ENCODE measurements at regions not wholly inside any gene's neighbourhood (a gene's known extent, or its start where the extent isn't known, plus 50 kb on each side); places are given as distances from the start of the nearest gene placed in this dataset.

DNA sequence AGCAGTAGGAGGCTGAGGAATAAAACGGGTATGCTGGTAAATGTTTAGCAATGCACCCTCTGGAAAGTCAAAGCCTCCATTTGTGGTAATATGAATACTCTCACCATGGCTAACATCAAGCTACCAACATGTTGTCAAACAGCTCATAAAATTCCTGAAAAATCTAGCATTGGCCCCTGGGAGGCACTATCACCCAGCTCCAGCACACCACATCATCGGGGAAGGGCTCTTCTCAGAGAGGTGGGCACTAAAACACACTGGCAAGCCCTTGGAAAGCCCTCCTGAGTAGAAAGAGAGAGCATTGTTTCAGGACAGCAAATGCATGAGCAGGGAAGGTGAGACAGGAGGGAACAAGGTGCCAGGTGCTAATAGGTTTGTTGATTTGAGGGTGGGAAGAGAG lies 53.9 kb upstream of the FLT1 start:
- DNase-seq (ENCODE audit: extremely low spot score, insufficient read length, low read depth) (no peak), FAIRE-seq (no peak)

DNA sequence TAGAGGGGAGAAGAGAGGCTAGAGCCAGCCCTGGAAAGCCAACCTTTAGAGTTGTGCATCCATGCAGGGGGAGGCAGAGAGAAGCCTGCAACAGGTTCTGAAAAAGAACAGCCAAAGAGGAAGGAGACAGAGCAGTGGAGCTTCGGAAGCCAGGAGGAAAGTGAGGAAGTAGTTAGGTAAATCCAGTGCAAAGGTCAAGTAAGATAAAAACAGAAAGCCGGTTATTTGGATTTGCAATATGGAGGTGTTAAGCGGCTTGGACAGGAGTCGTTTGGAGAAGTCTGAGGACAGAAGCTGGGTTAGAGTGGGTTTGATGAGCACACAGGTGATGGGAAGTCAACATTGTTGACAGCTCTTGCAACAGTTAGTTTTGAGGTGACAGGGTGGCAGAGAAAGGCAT lies 53.5 kb upstream of the FLT1 start:
- no peak for FAIRE-seq
- DNase-seq (ENCODE audit: extremely low spot score, insufficient read length, low read depth), result no peak

DNA sequence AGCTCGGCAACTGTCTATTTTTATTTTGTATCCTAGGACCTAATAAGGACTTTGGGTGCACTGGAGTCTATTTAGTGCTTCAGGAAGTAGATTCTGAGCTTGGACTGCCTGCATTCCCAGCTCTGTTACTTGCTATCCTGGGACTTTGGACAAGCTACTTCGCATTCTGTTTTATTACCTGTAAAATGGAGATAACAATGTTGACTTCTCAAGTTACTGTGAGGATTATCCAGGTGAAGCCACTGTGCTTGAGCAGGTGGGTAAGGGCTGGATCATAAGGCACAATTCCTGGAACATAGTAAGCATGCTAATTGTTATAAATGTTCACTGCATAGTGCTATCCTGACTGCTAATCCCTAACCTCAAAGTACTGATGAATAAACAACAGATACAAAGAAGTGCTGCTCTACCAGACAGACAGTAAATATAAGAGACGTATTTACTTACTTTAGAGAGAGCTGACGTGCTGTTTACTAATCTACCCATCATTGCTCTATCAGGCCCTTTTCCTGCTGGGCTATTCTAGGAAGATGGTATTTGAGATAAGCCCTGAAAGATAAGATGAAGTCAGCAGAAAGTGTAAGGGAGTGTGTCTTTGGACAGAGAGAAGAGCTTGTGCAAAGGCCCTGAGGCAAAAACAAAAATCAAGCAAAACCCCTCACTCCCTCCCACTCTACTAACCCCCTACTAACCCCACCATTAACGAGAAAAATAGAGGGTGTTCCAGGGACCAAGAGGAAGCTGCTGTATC lies 50.8 kb upstream of the FLT1 start:
- no peak for FAIRE-seq
- no peak for DNase-seq (ENCODE audit: extremely low spot score, insufficient read length, low read depth)
